WI38 (cell line): ENCODE measurements at regions not wholly inside any gene's neighbourhood (a gene's known extent, or its start where the extent isn't known, plus 50 kb on each side); places are given as distances from the start of the nearest gene placed in this dataset.

Source experiments
- H3K4me3 ChIP-seq: 2 replicates; pipeline ENCODE4 v1.5.1; 2011; ENCODE audit warnings: low read depth, mild to moderate bottlenecking, control low read depth, low read length
- CTCF ChIP-seq: IDR thresholded peaks from 2 replicates; pipeline ENCODE4 v1.5.1; 2012; ENCODE audit warnings: low read depth, mild to moderate bottlenecking, control low read depth, low read length

GRCh38 chr20:52823303-52823702 is 148.9 kb upstream of the TSHZ2 start:
- TF ChIP-seq CTCF = no peak
- H3K4me3 ChIP-seq = no peak overlapping the region

GRCh38 chr20:52820641-52821292 is 151.4 kb upstream of the TSHZ2 start:
- no peak overlapping the region for H3K4me3 ChIP-seq
- no peak for TF ChIP-seq CTCF

GRCh38 chr20:52818491-52818890 is 153.7 kb upstream of the TSHZ2 start:
- no peak for TF ChIP-seq CTCF
- H3K4me3 ChIP-seq = no peak overlapping the region

- TF ChIP-seq CTCF = no peak
- no peak overlapping the region for H3K4me3 ChIP-seq
Measured at GRCh38 chr20:52817981-52818380, 154.2 kb upstream of the TSHZ2 start.

GRCh38 chr20:52817511-52817910 is 154.6 kb upstream of the TSHZ2 start:
- H3K4me3 ChIP-seq = no peak overlapping the region
- no peak for TF ChIP-seq CTCF

GRCh38 chr20:52814371-52814770 is 157.8 kb upstream of the TSHZ2 start:
- no peak for TF ChIP-seq CTCF
- no peak overlapping the region for H3K4me3 ChIP-seq

- no peak overlapping the region for H3K4me3 ChIP-seq
- TF ChIP-seq CTCF = no peak
Measured at GRCh38 chr20:52812231-52812847, 159.8 kb upstream of the TSHZ2 start.
